ACHN (cell line): ENCODE measurements at regions not wholly inside any gene's neighbourhood (a gene's known extent, or its start where the extent isn't known, plus 50 kb on each side); places are given as distances from the start of the nearest gene placed in this dataset.

Experiments
- DNase-seq: peaks from one replicate; pipeline ENCODE4 v3.0.0-alpha.2; 2015
- in situ Hi-C: cut with HindIII; loops from 2 replicates; pipeline ENCODE4 v1.10.0; 2017; ENCODE audit warnings: low sequenced_read_pairs, low pct_ligation_motif_present, low pct_unique_long_range_greater_than_20kb

- in situ Hi-C loops, result no loop called here
- DNase-seq, result no peak
Measured at GRCh38 chr1:234672349-234673135, 62.6 kb upstream of the IRF2BP2 start.

- DNase-seq, result no peak
- in situ Hi-C loops, result no loop called here
Measured at GRCh38 chr1:234670967-234671626, 61.1 kb upstream of the IRF2BP2 start.

DNA sequence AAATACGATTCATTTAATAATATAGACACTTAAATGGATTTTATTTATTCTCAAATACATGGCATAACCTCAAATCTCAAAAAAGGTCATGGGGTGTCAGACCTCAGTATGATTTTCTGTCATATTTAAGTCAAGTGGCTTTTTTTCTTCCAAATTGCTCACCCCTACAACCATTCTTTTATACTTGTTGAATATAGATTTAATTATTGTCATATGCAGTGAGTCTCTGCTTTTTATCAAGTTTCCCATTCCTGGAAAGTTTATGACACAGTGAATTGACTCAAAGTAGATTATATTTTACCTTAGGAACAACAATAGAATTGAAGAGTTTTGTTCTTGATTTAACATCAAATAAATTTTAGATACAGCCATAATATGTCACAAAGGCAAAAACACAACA, 59.5 kb upstream of the IRF2BP2 start:
- in situ Hi-C loops, result no loop called here
- no peak for DNase-seq

DNA sequence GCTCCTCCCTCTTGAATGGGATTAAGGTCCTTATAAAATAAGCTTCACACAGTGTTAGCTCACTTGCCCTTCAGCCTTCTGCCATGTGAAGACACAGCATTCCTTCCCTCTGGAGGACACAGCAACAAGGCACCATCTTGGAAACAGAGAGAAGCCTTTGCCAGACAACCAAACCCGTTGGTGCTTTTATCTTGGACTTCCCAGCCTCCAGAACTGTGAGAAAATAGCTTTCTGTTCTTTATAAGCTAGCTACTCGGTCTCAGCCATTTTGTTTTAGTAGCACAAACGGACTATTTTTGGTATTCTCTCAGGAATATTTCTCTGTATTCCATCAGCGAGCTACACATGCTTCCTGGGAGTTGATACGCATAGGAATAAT, 58.6 kb upstream of the IRF2BP2 start:
- in situ Hi-C loops, result no loop called here
- no peak for DNase-seq

GRCh38 chr1:234667600-234668576, 57.9 kb upstream of the IRF2BP2 start:
- no peak for DNase-seq
- in situ Hi-C loops, result no loop called here

DNA sequence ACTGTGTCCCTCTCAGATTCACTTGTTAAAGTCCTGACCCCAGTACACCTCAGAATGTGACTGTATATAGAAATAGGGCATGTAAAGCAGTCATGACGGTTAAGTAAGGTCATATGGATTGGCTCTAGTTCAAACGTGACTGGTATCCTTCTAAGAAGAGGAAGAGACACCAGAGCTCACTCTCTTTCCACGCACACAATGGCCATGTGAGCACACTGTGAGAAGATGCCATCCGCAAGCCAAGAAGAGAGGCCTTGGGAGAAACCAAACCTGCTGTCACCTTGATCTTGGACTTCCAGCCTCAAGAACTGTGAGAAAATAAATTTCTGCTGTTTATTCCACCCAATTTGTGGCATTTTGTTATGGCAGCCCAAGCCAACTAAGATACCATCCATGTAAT, 56.8 kb upstream of the IRF2BP2 start:
- in situ Hi-C loops, result no loop called here
- DNase-seq, result no peak

DNA sequence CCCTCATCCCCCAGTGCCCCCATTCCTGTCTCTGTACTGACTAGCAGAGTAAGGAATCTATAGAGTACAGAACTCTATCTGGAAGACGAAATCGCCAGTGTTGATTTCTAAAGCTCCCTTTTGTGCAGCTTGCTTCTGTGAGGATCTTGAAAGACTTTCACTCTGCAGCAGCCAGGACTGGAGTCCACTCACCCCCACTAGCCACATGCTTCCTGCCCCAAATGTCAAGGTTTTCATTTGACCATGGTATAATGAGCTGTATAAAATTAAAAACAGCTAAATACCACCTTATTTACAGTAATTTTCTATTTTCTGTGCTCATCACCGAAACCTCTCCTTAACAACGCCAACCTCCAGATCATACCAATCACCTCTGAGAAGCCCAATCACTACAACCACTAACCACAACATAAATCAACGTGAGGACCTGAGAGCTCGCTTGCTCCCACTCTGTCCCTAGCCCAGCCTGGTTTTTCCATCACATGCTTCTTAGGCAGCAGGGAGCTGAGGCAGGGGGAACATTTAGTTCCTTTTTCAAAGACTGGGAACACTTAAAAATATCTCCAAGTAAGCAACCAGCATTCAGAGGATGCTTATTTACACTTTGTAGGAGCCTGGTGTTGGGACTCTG, 56.1 kb upstream of the IRF2BP2 start:
- in situ Hi-C loops, result no loop called here

DNA sequence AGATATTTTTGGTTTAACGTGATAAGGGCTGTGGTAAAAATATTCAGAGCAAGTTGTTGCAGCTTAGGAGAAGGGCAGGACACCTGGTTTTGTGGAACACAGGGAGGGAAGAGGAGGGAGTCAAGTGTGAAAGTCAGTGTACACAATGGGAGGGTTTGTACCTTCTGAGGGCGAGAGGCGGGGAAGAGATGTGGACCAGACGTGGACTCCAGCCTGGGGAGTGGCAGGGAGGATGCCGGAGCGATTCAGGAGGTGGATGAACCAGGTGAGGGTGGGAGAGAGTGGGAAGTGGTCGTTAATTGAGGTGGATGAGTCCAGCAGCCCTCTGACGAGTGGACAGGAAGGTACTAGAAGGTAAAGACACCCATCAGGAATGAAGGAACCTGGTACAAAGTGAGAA, 52.2 kb upstream of the IRF2BP2 start:
- in situ Hi-C loops, result no loop called here
- no peak for DNase-seq

More for the DNA sequence above, 56.1 kb upstream of the IRF2BP2 start:
- DNase-seq, result no peak

DNA sequence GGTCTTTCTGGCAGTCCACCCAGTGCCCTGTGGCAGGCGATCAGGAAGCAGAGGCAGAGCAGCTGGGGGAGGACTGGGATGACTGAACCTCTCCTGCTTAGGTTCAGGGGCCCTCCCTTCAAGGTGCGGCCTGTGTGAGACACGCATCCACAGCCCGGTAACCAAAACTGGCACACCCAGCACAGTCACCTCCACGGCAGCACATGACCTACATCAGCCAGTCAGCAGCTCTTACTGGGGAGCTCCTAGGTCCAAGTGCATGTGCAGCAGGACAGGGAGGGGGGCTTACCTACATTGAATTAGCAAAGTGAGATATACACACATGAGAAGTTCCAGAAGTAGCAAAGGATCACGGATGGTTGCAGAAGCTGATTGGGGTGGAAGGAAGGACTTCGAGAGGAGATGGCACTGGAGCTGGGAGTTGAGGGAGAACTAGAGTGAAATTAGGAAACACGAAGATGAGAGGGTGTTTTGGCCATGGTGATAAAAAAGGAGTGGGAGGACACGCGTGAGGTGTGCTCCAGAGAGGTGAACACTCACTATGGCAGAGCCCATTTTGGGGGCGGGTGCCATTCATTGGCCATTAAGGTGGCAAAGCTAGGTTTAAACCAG, 51.4 kb upstream of the IRF2BP2 start:
- in situ Hi-C loops, result no loop called here
- no peak for DNase-seq

GRCh38 chr1:234660536-234661316, 50.7 kb upstream of the IRF2BP2 start:
- in situ Hi-C loops, result no loop called here
- no peak for DNase-seq
